Liver (tissue), 8 donors: ENCODE measurements at regions not wholly inside any gene's neighbourhood (a gene's known extent, or its start where the extent isn't known, plus 50 kb on each side); places are given as distances from the start of the nearest gene placed in this dataset.
"Not testable (repeated sequence)": the region's sequence is repeated elsewhere in the genome, so short reads cannot be mapped to it uniquely, and the experiment has no call there.

Experiments
- DNase-seq: peaks from one replicate; pipeline ENCODE4 v3.0.0-alpha.2; 2017; ENCODE audit warnings: low spot score
- H3K27ac ChIP-seq, 2 donors: one replicate each; pipeline ENCODE4 v1.7.0; 2013; ENCODE audit warnings: inconsistent platforms in 2 of 2, low read length in 2 of 2, control low read depth in 1 of 2, low read depth in 1 of 2, mild to moderate bottlenecking in 1 of 2
- H3K27me3 ChIP-seq, 4 donors: one replicate each; pipeline versions ENCODE4 v1.6.1 to v1.7.0; 2013; ENCODE audit warnings: low read length in 3 of 4, inconsistent platforms in 1 of 4, mild to moderate bottlenecking in 1 of 4, moderate library complexity in 1 of 4; ENCODE audit not compliant: control insufficient read depth in 4 of 4, insufficient read depth in 4 of 4
- H3K36me3 ChIP-seq, 4 donors: one replicate each; pipeline versions ENCODE4 v1.6.1 to v1.7.0; 2013; ENCODE audit warnings: low read length in 3 of 4, mild to moderate bottlenecking in 3 of 4, low read depth in 1 of 4, moderate library complexity in 1 of 4; ENCODE audit not compliant: control insufficient read depth in 4 of 4, insufficient read depth in 3 of 4
- H3K4me1 ChIP-seq, 4 donors: one replicate each; pipeline versions ENCODE4 v1.6.1 to v1.7.0; 2013; ENCODE audit warnings: low read length in 3 of 4, mild to moderate bottlenecking in 3 of 4, moderate library complexity in 1 of 4; ENCODE audit not compliant: control insufficient read depth in 4 of 4, insufficient read depth in 4 of 4
- H3K4me3 ChIP-seq, 3 donors: one replicate each; pipeline versions ENCODE4 v1.6.1 to v1.7.0; 2013; ENCODE audit warnings: low read length in 3 of 3, control low read depth in 1 of 3, low read depth in 1 of 3, mild to moderate bottlenecking in 1 of 3
- H3K9ac ChIP-seq, 2 donors: one replicate each; pipeline ENCODE4 v1.7.0; 2013; ENCODE audit warnings: low read length in 2 of 2, mild to moderate bottlenecking in 2 of 2, moderate library complexity in 2 of 2, control low read depth in 1 of 2, low read depth in 1 of 2
- H3K9me3 ChIP-seq, 4 donors: one replicate each; pipeline versions ENCODE4 v1.6.1 to v1.7.0; 2013; ENCODE audit warnings: low read length in 3 of 4; ENCODE audit not compliant: control insufficient read depth in 4 of 4
- ATF3 ChIP-seq: IDR thresholded peaks from 2 replicates; pipeline ENCODE4 v1.6.1; 2016; ENCODE audit warnings: antibody characterized with exemption
- CTCF ChIP-seq: fragments of 150-350 bp; IDR thresholded peaks from 2 replicates; pipeline ENCODE4 v1.5.1; 2017; ENCODE audit warnings: improper control_type of control experiment, low read depth, low read length; ENCODE audit not compliant: missing input control
- FOXA1 ChIP-seq: IDR thresholded peaks from 2 replicates; pipeline ENCODE4 v1.6.1; 2016; ENCODE audit warnings: antibody characterized with exemption
- FOXA2 ChIP-seq: IDR thresholded peaks from 2 replicates; pipeline ENCODE4 v1.6.1; 2016; ENCODE audit warnings: antibody characterized with exemption
- GABPA ChIP-seq, 2 donors: IDR thresholded peaks in 1 of 2; conservative IDR thresholded peaks in 1 of 2; 2 replicates each; pipeline ENCODE4 v1.6.1; 2016; ENCODE audit warnings: antibody characterized with exemption in 2 of 2, mild to moderate bottlenecking in 1 of 2, moderate library complexity in 1 of 2
- HNF4G ChIP-seq: IDR thresholded peaks from 2 replicates; pipeline ENCODE4 v1.6.1; 2016; ENCODE audit warnings: antibody characterized with exemption
- JUND ChIP-seq, 2 donors: IDR thresholded peaks; 2 replicates each; pipeline ENCODE4 v1.6.1; 2016; ENCODE audit warnings: antibody characterized with exemption in 2 of 2
- MAX ChIP-seq: IDR thresholded peaks from 2 replicates; pipeline ENCODE4 v1.6.1; 2016; ENCODE audit warnings: antibody characterized with exemption
- NR2F2 ChIP-seq: IDR thresholded peaks from 2 replicates; pipeline ENCODE4 v1.6.1; 2016; ENCODE audit warnings: antibody characterized with exemption
- RAD21 ChIP-seq, 2 donors: IDR thresholded peaks; 2 replicates each; pipeline ENCODE4 v1.6.1; 2016; ENCODE audit warnings: antibody characterized with exemption in 2 of 2, mild to moderate bottlenecking in 2 of 2
- RXRA ChIP-seq, 2 donors: IDR thresholded peaks; 2 replicates each; pipeline ENCODE4 v1.6.1; 2017 to 2018; ENCODE audit warnings: antibody characterized with exemption in 2 of 2, mild to moderate bottlenecking in 1 of 2
- SP1 ChIP-seq: IDR thresholded peaks from 2 replicates; pipeline ENCODE4 v1.6.1; 2018; ENCODE audit warnings: antibody characterized with exemption, mild to moderate bottlenecking
- TAF1 ChIP-seq: conservative IDR thresholded peaks from 2 replicates; pipeline ENCODE4 v1.6.1; 2016; ENCODE audit warnings: antibody characterized with exemption, mild to moderate bottlenecking
- YY1 ChIP-seq: IDR thresholded peaks from 2 replicates; pipeline ENCODE4 v1.6.1; 2016; ENCODE audit warnings: antibody characterized with exemption, mild to moderate bottlenecking
- ZBTB33 ChIP-seq: IDR thresholded peaks from 2 replicates; pipeline ENCODE4 v1.6.1; 2016; ENCODE audit warnings: antibody characterized with exemption
- WGBS: extraction: QIAGEN DNeasy Blood & Tissue Kit; methylation state at CpG from one replicate; pipeline ENCODE4 v1.1.7; 2013; 5-methylcytosine and 5-hydroxymethylcytosine counted together
- donor health status: healthy.
- donor health status: healthy.
- donor health status: healthy.
- donor health status: healthy.
- donor health status: healthy.

GRCh38 chr2:113351375-113352355, 72.9 kb upstream of the PAX8 start:
- WGBS = 87% methylated on average over 8 of the region's 8 CpGs
- no peak for TF ChIP-seq TAF1
- no peak for TF ChIP-seq MAX
- no peak for TF ChIP-seq YY1
- TF ChIP-seq FOXA1 = no peak
- no peak for TF ChIP-seq SP1
- no peak for TF ChIP-seq RXRA (IDR thresholded peaks at IDR 0.05)
- TF ChIP-seq ZBTB33 = no peak
- TF ChIP-seq NR2F2 = no peak
- TF ChIP-seq ATF3 = no peak
- no peak for TF ChIP-seq RAD21 (IDR thresholded peaks at IDR 0.05)
- no peak for TF ChIP-seq JUND (IDR thresholded peaks at IDR 0.05)
- no peak for TF ChIP-seq FOXA2

GRCh38 chr2:113343800-113344199, 65.1 kb upstream of the PAX8 start:
- not testable (repeated sequence) for H3K4me3 ChIP-seq, H3K27ac ChIP-seq, H3K27me3 ChIP-seq, H3K36me3 ChIP-seq, H3K9me3 ChIP-seq, DNase-seq, H3K4me1 ChIP-seq, H3K9ac ChIP-seq
- 92% methylated on average over 1 of the region's 1 CpG for WGBS

More at GRCh38 chr2:113351375-113352355, 72.9 kb upstream of the PAX8 start:
- H3K36me3 ChIP-seq = no peaks in the 10 kb centered on the region
- no peak overlapping the region for H3K27ac ChIP-seq
- H3K9me3 ChIP-seq = no peaks in the 10 kb centered on the region
- DNase-seq = no peak
- H3K4me3 ChIP-seq = no peak overlapping the region
- H3K9ac ChIP-seq = no peak overlapping the region
- no peaks in the 10 kb centered on the region for H3K27me3 ChIP-seq
- H3K4me1 ChIP-seq = no peaks in the 10 kb centered on the region

- Histone ChIP-seq H3K27ac (no peak overlapping the region), H3K27me3 (no peaks in the 10 kb centered on the region), H3K36me3 (no peaks in the 10 kb centered on the region), H3K4me3 (no peak overlapping the region), H3K4me1 (peaks cover 0 to 9% (median 3%) of the 10 kb centered on the region in 4 donors), H3K9me3 (no peaks in the 10 kb centered on the region), H3K9ac (no peak overlapping the region)
- TF ChIP-seq FOXA1 = no peak
- no peak for TF ChIP-seq ATF3
- TF ChIP-seq YY1 = no peak
- TF ChIP-seq HNF4G = no peak
- no peak for TF ChIP-seq CTCF
- TF ChIP-seq NR2F2 = no peak
- TF ChIP-seq GABPA (IDR thresholded peaks at IDR 0.05 in 1 of 2, conservative IDR thresholded peaks at IDR 0.05 in 1 of 2) = no peak
- TF ChIP-seq SP1 = no peak
- TF ChIP-seq JUND (IDR thresholded peaks at IDR 0.05) = no peak
- TF ChIP-seq RAD21 (IDR thresholded peaks at IDR 0.05) = no peak
- DNase-seq = no peak
- WGBS = 75% methylated on average over 9 of the region's 9 CpGs
These were observed 63.9 kb upstream of the PAX8 start for GRCh38 chr2:113342650-113343049.

- not testable (repeated sequence) for H3K9me3 ChIP-seq, H3K36me3 ChIP-seq, H3K27ac ChIP-seq, DNase-seq, H3K4me3 ChIP-seq, H3K27me3 ChIP-seq, H3K9ac ChIP-seq
- 88% methylated on average over 3 of the region's 3 CpGs for WGBS
- H3K4me1 ChIP-seq = peaks cover 2 to 12% (median 5%) of the 10 kb centered on the region in 4 donors
These were observed 63.1 kb upstream of the PAX8 start for GRCh38 chr2:113341870-113342253.
